ENCODE measurements at regions not wholly inside any gene's neighbourhood (a gene's known extent, or its start where the extent isn't known, plus 50 kb on each side); places are given as distances from the start of the nearest gene placed in this dataset.
"Not testable (repeated sequence)": the region's sequence is repeated elsewhere in the genome, so short reads cannot be mapped to it uniquely, and the experiment has no call there.

DNA sequence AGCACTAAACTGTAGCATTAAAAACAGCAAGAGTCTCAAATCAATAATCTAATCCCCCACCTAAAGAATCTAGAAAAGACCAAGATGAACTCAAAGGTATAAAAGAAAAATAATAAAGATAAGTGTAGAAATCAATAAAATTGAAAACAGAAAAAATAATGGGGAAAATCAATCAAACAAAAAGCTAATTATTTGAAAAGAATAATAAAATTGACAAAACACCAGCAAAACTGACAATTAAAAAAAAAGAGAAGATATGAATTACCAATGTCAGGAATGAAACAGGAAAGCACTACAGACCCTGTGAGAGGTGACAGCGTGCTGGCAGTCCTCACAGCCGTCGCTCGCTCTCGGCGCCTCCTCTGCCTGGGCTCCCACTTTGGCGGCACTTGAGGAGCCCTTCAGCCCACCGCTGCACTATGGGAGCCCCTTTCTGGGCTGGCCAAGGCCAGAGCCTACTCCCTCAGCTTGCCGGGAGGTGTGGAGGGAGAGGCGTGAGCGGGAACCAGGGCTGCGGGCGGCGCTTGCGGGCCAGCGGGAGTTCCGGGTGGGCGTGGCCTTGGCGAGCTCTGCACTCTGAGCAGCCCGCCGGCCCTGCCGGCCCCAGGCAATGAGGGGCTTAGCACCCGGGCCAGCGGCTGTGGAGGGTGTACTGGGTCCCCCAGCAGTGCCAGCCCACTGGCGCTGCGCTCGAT lies 105.3 kb upstream of the HEY2 start:
- not testable (repeated sequence) for H3K4me3 ChIP-seq (ENCODE audit: extremely low read depth, insufficient read depth, low read length, poor library complexity, severe bottlenecking); H3K36me3 ChIP-seq (ENCODE audit: control insufficient read depth, insufficient read depth, low read length); H3K4me1 ChIP-seq (ENCODE audit: control insufficient read depth, insufficient read depth, low read length, poor library complexity, severe bottlenecking); H3K27ac ChIP-seq (ENCODE audit: low read depth, low read length, severe bottlenecking); H3K9me3 ChIP-seq (ENCODE audit: control insufficient read depth, low read length)
- WGBS, 2 experiments (ENCODE audit: insufficient coverage in 2 of 2): 95 to 96% methylated on average over 17 to 21 of the region's 27 CpGs

DNA sequence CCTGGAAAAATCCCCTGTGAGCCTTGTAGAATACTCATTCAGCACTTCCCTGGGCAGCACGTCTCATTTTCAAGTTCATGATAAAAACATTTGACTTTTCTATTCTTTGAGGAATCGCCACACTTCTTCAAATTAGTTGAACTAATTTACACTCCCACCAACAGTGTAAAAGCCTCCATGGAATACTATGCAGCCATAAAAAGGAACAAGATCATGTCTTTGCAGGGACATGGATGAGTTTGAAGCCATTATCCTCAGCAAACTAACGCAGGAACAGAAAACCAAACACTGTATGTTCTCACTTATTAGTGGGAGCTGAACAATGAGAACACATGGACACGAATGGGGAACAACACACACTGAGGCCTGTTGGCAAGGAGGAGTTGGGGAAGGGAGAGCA lies 102.0 kb upstream of the HEY2 start:
- H3K36me3 ChIP-seq (ENCODE audit: control insufficient read depth, insufficient read depth, low read length): no peaks in the 10 kb centered on the region
- H3K9me3 ChIP-seq (ENCODE audit: control insufficient read depth, low read length): no peaks in the 10 kb centered on the region
- 60 to 92% methylated on average over 1 to 2 of the region's 4 CpGs for WGBS, 2 experiments (ENCODE audit: insufficient coverage in 2 of 2)
- H3K4me3 ChIP-seq (ENCODE audit: extremely low read depth, insufficient read depth, low read length, poor library complexity, severe bottlenecking): no peak overlapping the region
- no peak overlapping the region for H3K27ac ChIP-seq (ENCODE audit: low read depth, low read length, severe bottlenecking)
- no peaks in the 10 kb centered on the region for H3K4me1 ChIP-seq (ENCODE audit: control insufficient read depth, insufficient read depth, low read length, poor library complexity, severe bottlenecking)

DNA sequence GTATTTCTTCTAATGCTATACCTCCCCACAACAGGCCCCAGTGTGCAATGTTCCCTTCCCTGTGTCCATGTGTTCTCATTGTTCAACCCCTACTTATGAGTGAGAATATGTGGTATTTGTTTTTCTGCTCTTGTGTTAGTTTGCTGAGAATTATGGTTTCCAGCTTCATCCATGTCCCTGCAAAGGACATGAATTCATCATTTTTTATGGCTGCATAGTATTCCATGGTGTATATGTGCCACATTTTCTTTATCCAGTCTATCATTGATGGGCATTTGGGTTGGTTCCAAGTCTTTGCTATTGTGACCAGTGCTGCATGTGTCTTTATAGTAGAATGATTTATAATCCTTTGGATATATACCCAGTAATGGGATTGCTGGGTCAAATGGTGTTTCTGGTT lies 95.7 kb upstream of the HEY2 start:
- H3K4me1 ChIP-seq (ENCODE audit: control insufficient read depth, insufficient read depth, low read length, poor library complexity, severe bottlenecking); H3K9me3 ChIP-seq (ENCODE audit: control insufficient read depth, low read length); H3K36me3 ChIP-seq (ENCODE audit: control insufficient read depth, insufficient read depth, low read length); H3K4me3 ChIP-seq (ENCODE audit: extremely low read depth, insufficient read depth, low read length, poor library complexity, severe bottlenecking); H3K27ac ChIP-seq (ENCODE audit: low read depth, low read length, severe bottlenecking): not testable (repeated sequence)

DNA sequence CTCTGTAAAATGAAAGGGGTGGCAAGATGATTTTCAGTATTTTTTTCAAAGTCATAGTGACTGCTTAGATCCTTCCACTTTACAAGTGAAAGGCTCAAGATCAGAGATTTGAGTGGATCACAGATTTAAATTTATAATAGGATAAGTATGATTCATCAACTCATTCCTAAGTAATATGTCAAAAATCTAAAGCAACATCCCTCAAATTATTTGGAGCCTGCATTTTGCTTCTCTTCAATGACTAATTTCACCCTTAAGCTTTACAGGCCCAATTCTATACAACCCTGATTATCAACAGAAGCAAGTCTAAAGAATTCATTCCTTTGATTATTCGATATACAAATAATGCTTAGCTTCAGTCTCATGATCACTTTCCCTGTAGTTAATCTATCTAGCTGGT lies 93.9 kb upstream of the HEY2 start:
- no CpG with 5 or more reads among the region's 1 CpG for WGBS, 2 experiments (ENCODE audit: insufficient coverage in 2 of 2)
- H3K9me3 ChIP-seq (ENCODE audit: control insufficient read depth, low read length): no peaks in the 10 kb centered on the region

DNA sequence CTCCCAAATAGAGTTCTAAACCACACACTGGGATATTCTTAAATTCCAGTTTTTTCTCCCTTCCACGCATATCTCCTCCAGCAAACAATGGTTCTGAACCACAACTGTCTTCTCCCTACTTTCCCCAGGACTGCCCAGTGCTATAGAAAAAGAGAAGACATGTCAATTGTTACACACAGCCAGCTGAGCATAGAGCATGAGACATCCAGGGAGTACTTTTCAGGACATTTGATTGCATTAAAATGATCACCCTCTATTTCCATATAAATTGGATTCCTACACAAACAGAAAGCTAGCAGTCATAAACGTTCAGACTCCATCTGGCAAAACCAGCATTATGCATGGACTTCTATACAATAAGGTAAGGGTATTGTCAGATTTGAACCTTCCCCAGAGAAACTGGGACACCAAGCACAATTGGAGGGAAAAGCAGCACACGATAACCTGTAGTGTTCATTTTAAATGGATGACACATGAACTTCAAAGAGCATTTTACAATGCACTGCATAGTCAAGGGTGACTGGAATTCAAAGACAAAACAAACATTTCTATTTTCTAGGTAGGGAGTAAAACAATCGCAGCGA lies 93.1 kb upstream of the HEY2 start:
- 89 to 93% methylated on average over 3 to 4 of the region's 5 CpGs for WGBS, 2 experiments (ENCODE audit: insufficient coverage in 2 of 2)
- no peaks in the 10 kb centered on the region for H3K36me3 ChIP-seq (ENCODE audit: control insufficient read depth, insufficient read depth, low read length)
- no peaks in the 10 kb centered on the region for H3K9me3 ChIP-seq (ENCODE audit: control insufficient read depth, low read length)
- no peaks in the 10 kb centered on the region for H3K4me1 ChIP-seq (ENCODE audit: control insufficient read depth, insufficient read depth, low read length, poor library complexity, severe bottlenecking)
- H3K27ac ChIP-seq (ENCODE audit: low read depth, low read length, severe bottlenecking): no peak overlapping the region
- no peak overlapping the region for H3K4me3 ChIP-seq (ENCODE audit: extremely low read depth, insufficient read depth, low read length, poor library complexity, severe bottlenecking)

More for the DNA sequence above, 93.9 kb upstream of the HEY2 start:
- Histone ChIP-seq H3K36me3 (ENCODE audit: control insufficient read depth, insufficient read depth, low read length) (no peaks in the 10 kb centered on the region), H3K4me3 (ENCODE audit: extremely low read depth, insufficient read depth, low read length, poor library complexity, severe bottlenecking) (no peak overlapping the region), H3K4me1 (ENCODE audit: control insufficient read depth, insufficient read depth, low read length, poor library complexity, severe bottlenecking) (no peaks in the 10 kb centered on the region), H3K27ac (ENCODE audit: low read depth, low read length, severe bottlenecking) (no peak overlapping the region)

DNA sequence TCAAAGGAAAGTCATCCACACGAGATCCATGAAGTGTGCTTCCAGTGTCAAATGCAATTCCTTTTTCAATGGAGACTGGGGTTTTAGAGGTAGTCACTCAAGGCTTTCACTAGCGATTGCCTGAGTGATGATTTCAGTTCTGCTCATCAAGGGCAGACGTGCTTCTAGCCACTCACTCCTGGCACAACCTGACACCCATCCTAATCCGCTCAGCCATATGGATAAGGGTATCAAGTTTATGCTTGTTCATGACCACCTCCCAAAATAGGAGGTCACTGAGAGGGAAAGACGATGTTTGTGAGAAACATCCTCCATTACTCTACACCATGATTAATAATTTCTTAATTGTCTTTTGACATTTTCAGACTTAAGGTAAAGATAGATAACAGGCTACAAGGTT lies 91.3 kb upstream of the HEY2 start:
- 85 to 100% methylated on average over 2 of the region's 5 CpGs for WGBS, 2 experiments (ENCODE audit: insufficient coverage in 2 of 2)
- H3K4me3 ChIP-seq (ENCODE audit: extremely low read depth, insufficient read depth, low read length, poor library complexity, severe bottlenecking): no peak overlapping the region
- no peaks in the 10 kb centered on the region for H3K9me3 ChIP-seq (ENCODE audit: control insufficient read depth, low read length)

DNA sequence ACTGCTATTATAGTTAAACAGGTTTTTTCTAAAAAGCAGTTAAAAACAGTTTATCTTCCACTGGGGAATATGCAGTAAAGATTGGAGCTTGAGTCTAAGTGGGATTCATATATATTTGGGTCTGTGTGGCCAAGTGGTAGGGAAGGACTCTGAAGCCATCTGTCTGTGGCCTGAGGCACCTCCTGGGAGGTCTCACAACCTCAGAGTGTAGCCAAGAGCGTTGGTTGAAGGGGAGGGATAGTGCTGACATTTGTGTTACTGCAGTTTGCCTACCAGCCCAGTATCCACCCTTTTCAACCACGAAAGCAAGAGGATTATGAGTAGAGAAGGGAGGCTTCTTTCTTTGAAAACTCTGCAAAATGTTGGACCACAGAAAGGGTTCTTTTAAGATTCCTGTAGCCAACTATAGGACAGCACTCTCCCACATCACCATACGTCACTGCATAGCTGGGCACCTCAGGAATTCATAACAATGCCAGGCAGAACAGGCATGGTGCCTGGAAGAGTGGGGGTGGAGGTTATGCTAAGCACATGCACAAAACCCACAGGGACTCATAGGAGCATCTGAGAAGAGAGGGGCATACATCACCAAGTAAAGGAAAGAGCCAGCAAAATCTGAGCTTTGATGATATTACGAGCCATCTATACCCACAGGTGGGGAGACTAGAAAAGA lies 90.5 kb upstream of the HEY2 start:
- no peak overlapping the region for H3K27ac ChIP-seq (ENCODE audit: low read depth, low read length, severe bottlenecking)
- no peaks in the 10 kb centered on the region for H3K4me1 ChIP-seq (ENCODE audit: control insufficient read depth, insufficient read depth, low read length, poor library complexity, severe bottlenecking)
- 100% methylated on average over 1 of the region's 4 CpGs; no CpG with 5 or more reads in 1 of the 2 experiments for WGBS, 2 experiments (ENCODE audit: insufficient coverage in 2 of 2)
- H3K36me3 ChIP-seq (ENCODE audit: control insufficient read depth, insufficient read depth, low read length): no peaks in the 10 kb centered on the region
- no peaks in the 10 kb centered on the region for H3K9me3 ChIP-seq (ENCODE audit: control insufficient read depth, low read length)
- no peak overlapping the region for H3K4me3 ChIP-seq (ENCODE audit: extremely low read depth, insufficient read depth, low read length, poor library complexity, severe bottlenecking)

More for the DNA sequence above, 91.3 kb upstream of the HEY2 start:
- Histone ChIP-seq H3K4me1 (ENCODE audit: control insufficient read depth, insufficient read depth, low read length, poor library complexity, severe bottlenecking) (no peaks in the 10 kb centered on the region), H3K27ac (ENCODE audit: low read depth, low read length, severe bottlenecking) (no peak overlapping the region), H3K36me3 (ENCODE audit: control insufficient read depth, insufficient read depth, low read length) (no peaks in the 10 kb centered on the region)

DNA sequence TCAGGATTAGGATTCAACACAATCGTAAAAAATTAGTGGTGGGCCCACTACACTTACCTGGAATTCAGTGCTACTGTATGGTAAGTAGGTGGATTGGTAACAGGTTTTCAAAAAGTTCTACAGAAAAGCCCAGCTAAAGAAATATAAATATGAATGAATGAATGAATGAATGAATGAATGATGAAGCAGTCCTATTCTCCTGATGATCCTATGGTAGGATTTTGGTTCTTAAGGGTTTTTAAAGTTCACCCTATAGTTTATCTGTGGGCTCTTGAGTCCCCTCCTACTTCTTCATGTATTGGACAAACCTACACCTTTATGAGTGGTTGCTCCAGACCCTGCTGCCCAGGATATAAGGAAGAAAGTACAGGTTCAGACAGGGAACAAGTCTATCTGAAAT lies 89.5 kb upstream of the HEY2 start:
- no peaks in the 10 kb centered on the region for H3K36me3 ChIP-seq (ENCODE audit: control insufficient read depth, insufficient read depth, low read length)
- no peaks in the 10 kb centered on the region for H3K4me1 ChIP-seq (ENCODE audit: control insufficient read depth, insufficient read depth, low read length, poor library complexity, severe bottlenecking)
- no peaks in the 10 kb centered on the region for H3K9me3 ChIP-seq (ENCODE audit: control insufficient read depth, low read length)
- H3K4me3 ChIP-seq (ENCODE audit: extremely low read depth, insufficient read depth, low read length, poor library complexity, severe bottlenecking): no peak overlapping the region
- WGBS, 2 experiments (ENCODE audit: insufficient coverage in 2 of 2): 86 to 100% methylated on average over 1 of the region's 1 CpG
- H3K27ac ChIP-seq (ENCODE audit: low read depth, low read length, severe bottlenecking): no peak overlapping the region

DNA sequence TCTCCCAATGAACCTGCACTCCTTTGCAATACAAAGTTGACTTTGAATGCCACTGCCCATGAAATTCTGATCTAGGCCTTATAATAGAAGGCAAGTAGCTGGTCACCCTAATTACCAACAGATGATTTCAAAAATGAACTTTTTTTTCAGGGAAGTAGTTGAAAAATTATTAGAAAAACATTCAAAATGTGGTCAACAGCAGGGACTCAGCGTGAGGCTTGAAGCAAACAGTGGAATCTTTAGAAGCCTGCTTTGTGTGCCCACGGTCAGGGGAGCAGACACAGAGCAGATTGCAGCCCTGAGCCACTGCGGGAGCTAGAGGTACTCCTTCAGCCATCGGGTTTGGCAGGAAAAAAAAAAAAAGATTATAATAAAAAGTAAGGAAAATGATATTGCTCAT lies 87.1 kb upstream of the HEY2 start:
- H3K9me3 ChIP-seq (ENCODE audit: control insufficient read depth, low read length): no peaks in the 10 kb centered on the region
- no peak overlapping the region for H3K27ac ChIP-seq (ENCODE audit: low read depth, low read length, severe bottlenecking)
- no peaks in the 10 kb centered on the region for H3K4me1 ChIP-seq (ENCODE audit: control insufficient read depth, insufficient read depth, low read length, poor library complexity, severe bottlenecking)
- no peaks in the 10 kb centered on the region for H3K36me3 ChIP-seq (ENCODE audit: control insufficient read depth, insufficient read depth, low read length)
- WGBS, 2 experiments (ENCODE audit: insufficient coverage in 2 of 2): 63 to 82% methylated on average over 2 of the region's 4 CpGs
- H3K4me3 ChIP-seq (ENCODE audit: extremely low read depth, insufficient read depth, low read length, poor library complexity, severe bottlenecking): no peak overlapping the region

DNA sequence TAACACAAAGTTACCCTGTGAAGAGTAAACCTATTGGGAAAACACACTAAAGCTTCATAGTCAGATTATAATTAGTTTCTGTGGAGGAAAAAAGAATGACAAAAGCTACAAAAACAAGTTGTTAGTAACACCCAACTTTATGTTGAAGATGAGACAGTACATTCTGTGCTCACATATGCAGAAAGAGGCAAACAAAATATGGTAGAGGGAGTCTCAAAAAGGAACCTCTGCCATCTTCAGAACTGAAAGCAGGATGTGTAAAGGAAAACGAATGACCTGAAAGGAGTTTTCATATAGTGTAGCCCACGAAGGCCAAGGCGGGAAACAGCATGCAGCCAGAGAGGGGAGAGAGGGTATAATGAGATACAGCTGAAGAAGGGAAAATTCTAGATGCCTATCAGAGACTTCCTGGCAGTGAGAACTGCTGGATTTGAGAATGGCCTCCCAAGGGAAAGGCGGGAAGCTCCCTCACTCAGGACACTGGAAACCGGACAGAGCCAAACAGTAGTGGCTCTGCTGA lies 84.1 kb upstream of the HEY2 start:
- no peaks in the 10 kb centered on the region for H3K36me3 ChIP-seq (ENCODE audit: control insufficient read depth, insufficient read depth, low read length)
- H3K4me3 ChIP-seq (ENCODE audit: extremely low read depth, insufficient read depth, low read length, poor library complexity, severe bottlenecking): no peak overlapping the region
- WGBS, 2 experiments (ENCODE audit: insufficient coverage in 2 of 2): 89 to 98% methylated on average over 5 of the region's 5 CpGs
- H3K27ac ChIP-seq (ENCODE audit: low read depth, low read length, severe bottlenecking): no peak overlapping the region
- peaks cover 2% of the 10 kb centered on the region for H3K4me1 ChIP-seq (ENCODE audit: control insufficient read depth, insufficient read depth, low read length, poor library complexity, severe bottlenecking)
- no peaks in the 10 kb centered on the region for H3K9me3 ChIP-seq (ENCODE audit: control insufficient read depth, low read length)

DNA sequence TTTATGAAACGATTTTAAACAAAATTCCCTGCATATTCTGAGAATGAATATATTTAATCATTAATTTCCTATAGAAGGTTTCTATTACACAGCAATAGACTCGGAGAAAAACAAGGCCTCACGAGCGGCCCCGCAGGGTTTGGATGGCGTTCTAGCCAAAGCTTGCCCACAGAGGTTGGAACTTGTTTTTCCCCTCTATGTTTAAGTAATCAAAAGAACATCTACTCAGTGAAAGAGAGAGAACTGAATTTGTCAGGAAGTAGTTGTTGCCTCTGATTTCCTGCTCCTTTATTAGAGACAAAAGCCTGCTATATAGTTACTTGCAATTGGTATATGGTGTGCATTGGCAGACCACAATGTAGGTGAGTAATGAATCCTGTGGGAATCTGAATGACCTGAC lies 82.1 kb upstream of the HEY2 start:
- no peak overlapping the region for H3K4me3 ChIP-seq (ENCODE audit: extremely low read depth, insufficient read depth, low read length, poor library complexity, severe bottlenecking)
- peaks cover 5% of the 10 kb centered on the region for H3K4me1 ChIP-seq (ENCODE audit: control insufficient read depth, insufficient read depth, low read length, poor library complexity, severe bottlenecking)
- H3K9me3 ChIP-seq (ENCODE audit: control insufficient read depth, low read length): no peaks in the 10 kb centered on the region
- no peaks in the 10 kb centered on the region for H3K36me3 ChIP-seq (ENCODE audit: control insufficient read depth, insufficient read depth, low read length)
- no CpG with 5 or more reads among the region's 6 CpGs for WGBS, 2 experiments (ENCODE audit: insufficient coverage in 2 of 2)
- no peak overlapping the region for H3K27ac ChIP-seq (ENCODE audit: low read depth, low read length, severe bottlenecking)

All from mesodermal cell (in vitro differentiated cells).